ENCODE measurements at regions not wholly inside any gene's neighbourhood (a gene's known extent, or its start where the extent isn't known, plus 50 kb on each side); places are given as distances from the start of the nearest gene placed in this dataset.

DNA sequence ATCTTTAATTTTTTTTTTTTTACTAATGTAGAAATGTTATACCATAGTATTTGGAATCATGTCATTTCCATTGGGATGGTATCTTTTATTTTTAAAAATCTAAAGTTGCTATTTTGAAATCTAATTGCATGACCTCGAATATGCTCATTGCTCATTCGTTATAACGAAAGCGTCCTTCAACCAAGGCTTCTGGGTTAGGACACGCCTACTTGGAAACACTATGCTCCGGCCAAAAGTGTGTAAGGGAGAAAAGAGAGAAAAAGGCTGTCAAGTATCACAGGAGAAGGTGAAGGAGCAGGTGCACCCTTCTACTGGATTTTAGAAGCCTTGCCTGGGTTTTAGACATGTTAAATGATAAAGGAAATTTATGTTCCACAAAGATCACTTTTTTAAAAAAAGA is 465.9 kb upstream of the ID2 start:
- intact Hi-C loops (cut with micrococcal nuclease; ENCODE audit: unreplicated experiment) = no loop called here
- H3K36me3 ChIP-seq (ENCODE audit: insufficient read depth, low read length, poor library complexity, severe bottlenecking) = no peaks in the 10 kb centered on the region
- H3K27ac ChIP-seq (ENCODE audit: low read depth, low read length, poor library complexity, severe bottlenecking) = no peak overlapping the region
- no peak overlapping the region for H3K4me3 ChIP-seq (ENCODE audit: low read depth, low read length, poor library complexity, severe bottlenecking)
- no peaks in the 10 kb centered on the region for H3K27me3 ChIP-seq (replicated peaks; ENCODE audit: insufficient read depth, low read depth, low read length, poor library complexity)
- BruUV-seq (replicated peaks) = no TSS peak
- DNase-seq (ENCODE audit: low spot score) = no peak
- TF ChIP-seq, protein P1, sequence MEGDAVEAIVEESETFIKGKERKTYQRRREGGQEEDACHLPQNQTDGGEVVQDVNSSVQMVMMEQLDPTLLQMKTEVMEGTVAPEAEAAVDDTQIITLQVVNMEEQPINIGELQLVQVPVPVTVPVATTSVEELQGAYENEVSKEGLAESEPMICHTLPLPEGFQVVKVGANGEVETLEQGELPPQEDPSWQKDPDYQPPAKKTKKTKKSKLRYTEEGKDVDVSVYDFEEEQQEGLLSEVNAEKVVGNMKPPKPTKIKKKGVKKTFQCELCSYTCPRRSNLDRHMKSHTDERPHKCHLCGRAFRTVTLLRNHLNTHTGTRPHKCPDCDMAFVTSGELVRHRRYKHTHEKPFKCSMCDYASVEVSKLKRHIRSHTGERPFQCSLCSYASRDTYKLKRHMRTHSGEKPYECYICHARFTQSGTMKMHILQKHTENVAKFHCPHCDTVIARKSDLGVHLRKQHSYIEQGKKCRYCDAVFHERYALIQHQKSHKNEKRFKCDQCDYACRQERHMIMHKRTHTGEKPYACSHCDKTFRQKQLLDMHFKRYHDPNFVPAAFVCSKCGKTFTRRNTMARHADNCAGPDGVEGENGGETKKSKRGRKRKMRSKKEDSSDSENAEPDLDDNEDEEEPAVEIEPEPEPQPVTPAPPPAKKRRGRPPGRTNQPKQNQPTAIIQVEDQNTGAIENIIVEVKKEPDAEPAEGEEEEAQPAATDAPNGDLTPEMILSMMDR (conservative IDR thresholded peaks at IDR 0.05; ENCODE audit: low read depth, low read length) = no peak
- no peak for TF ChIP-seq EZH2 (IDR thresholded peaks at IDR 0.05; ENCODE audit: borderline replicate concordance, low read depth, low read length, poor library complexity, severe bottlenecking)
- POLR2A ChIA-PET (ENCODE audit: low non-redundant PET) = no interaction called here
- no peaks in the 10 kb centered on the region for H3K9me3 ChIP-seq (ENCODE audit: low read depth, low read length, poor library complexity, severe bottlenecking)
- CTCF ChIA-PET = no interaction called here
- no peaks in the 10 kb centered on the region for H3K4me1 ChIP-seq (ENCODE audit: insufficient read depth, low read length, poor library complexity, severe bottlenecking)

DNA sequence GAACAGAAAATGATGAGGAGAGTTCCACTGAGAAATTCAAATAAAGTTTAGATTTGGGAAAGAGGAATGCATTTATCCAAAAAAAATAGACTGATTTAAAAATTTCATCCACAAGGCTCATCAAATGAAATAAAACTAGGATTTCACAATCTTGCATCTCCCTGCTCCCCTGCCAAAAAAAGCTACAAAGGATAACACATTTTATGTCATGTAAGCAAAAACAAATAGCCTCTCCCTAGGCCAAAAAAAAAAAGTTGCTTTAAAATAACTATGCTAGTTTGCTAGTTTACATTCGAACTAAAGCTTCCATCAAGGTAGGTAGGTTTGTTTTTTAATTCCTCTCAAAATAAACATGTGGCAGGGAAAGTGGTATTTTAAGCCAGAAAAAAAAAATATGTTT is 465.5 kb upstream of the ID2 start:
- H3K36me3 ChIP-seq (ENCODE audit: insufficient read depth, low read length, poor library complexity, severe bottlenecking) = no peaks in the 10 kb centered on the region
- no peaks in the 10 kb centered on the region for H3K27me3 ChIP-seq (replicated peaks; ENCODE audit: insufficient read depth, low read depth, low read length, poor library complexity)
- H3K4me1 ChIP-seq (ENCODE audit: insufficient read depth, low read length, poor library complexity, severe bottlenecking) = no peaks in the 10 kb centered on the region
- H3K27ac ChIP-seq (ENCODE audit: low read depth, low read length, poor library complexity, severe bottlenecking) = no peak overlapping the region
- TF ChIP-seq EZH2 (IDR thresholded peaks at IDR 0.05; ENCODE audit: borderline replicate concordance, low read depth, low read length, poor library complexity, severe bottlenecking) = no peak
- TF ChIP-seq, protein P1 (conservative IDR thresholded peaks at IDR 0.05; ENCODE audit: low read depth, low read length) = no peak
- CTCF ChIA-PET = no interaction called here
- no peaks in the 10 kb centered on the region for H3K9me3 ChIP-seq (ENCODE audit: low read depth, low read length, poor library complexity, severe bottlenecking)
- DNase-seq (ENCODE audit: low spot score) = no peak
- no TSS peak for BruUV-seq (replicated peaks)
- intact Hi-C loops (cut with micrococcal nuclease; ENCODE audit: unreplicated experiment) = no loop called here
- POLR2A ChIA-PET (ENCODE audit: low non-redundant PET) = no interaction called here
- H3K4me3 ChIP-seq (ENCODE audit: low read depth, low read length, poor library complexity, severe bottlenecking) = no peak overlapping the region

DNA sequence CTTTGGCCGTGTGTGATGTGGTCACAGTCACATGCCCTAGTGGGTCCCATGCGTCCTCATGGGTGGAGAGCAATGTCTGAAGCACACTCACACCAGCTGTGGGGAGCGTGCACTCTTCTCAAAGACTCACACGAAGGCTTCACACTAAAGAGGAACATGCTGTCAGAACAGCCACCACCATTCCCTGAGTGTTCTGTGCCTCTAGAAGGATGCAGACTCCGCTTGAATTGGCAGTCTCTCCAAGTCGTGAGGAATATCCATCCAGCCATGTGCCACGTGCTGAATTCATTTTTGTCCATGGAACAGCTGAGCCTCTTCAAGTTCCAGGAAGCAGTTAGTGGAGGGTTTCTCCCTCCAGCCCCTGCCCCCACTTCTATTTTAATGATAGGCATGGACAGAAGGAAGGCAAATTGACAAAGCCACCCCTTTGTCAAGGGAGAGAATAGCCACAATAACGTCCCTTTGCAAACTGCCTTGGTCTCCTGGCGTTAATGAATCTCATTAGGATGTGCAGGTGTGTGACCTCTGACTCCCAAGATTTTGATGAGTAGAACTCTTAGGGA is 464.3 kb upstream of the ID2 start:
- H3K27me3 ChIP-seq (replicated peaks; ENCODE audit: insufficient read depth, low read depth, low read length, poor library complexity) = no peaks in the 10 kb centered on the region
- H3K36me3 ChIP-seq (ENCODE audit: insufficient read depth, low read length, poor library complexity, severe bottlenecking) = no peaks in the 10 kb centered on the region
- peaks cover 5% of the 10 kb centered on the region for H3K4me1 ChIP-seq (ENCODE audit: insufficient read depth, low read length, poor library complexity, severe bottlenecking)
- no peak overlapping the region for H3K4me3 ChIP-seq (ENCODE audit: low read depth, low read length, poor library complexity, severe bottlenecking)
- no peaks in the 10 kb centered on the region for H3K9me3 ChIP-seq (ENCODE audit: low read depth, low read length, poor library complexity, severe bottlenecking)
- ChIA-PET CTCF (no interaction called here), POLR2A (ENCODE audit: low non-redundant PET) (no interaction called here)
- no peak for DNase-seq (ENCODE audit: low spot score)
- no TSS peak for BruUV-seq (replicated peaks)
- TF ChIP-seq EZH2 (IDR thresholded peaks at IDR 0.05; ENCODE audit: borderline replicate concordance, low read depth, low read length, poor library complexity, severe bottlenecking) = no peak
- TF ChIP-seq, protein P1 (conservative IDR thresholded peaks at IDR 0.05; ENCODE audit: low read depth, low read length) = no peak
- no peak overlapping the region for H3K27ac ChIP-seq (ENCODE audit: low read depth, low read length, poor library complexity, severe bottlenecking)
- intact Hi-C loops (cut with micrococcal nuclease; ENCODE audit: unreplicated experiment) = no loop called here
